ENCODE measurements at regions not wholly inside any gene's neighbourhood (a gene's known extent, or its start where the extent isn't known, plus 50 kb on each side); places are given as distances from the start of the nearest gene placed in this dataset.

GRCh38 chr5:124617787-124618186, 128.7 kb downstream of the ZNF608 start:
- no peak overlapping the region for H3K18ac ChIP-seq (ENCODE audit: extremely low read depth, low read length)
- H2BK120ac ChIP-seq (replicated peaks; ENCODE audit: low read depth, low read length), result no peak overlapping the region
- no peak overlapping the region for H2BK20ac ChIP-seq (ENCODE audit: low read length)
- H2BK12ac ChIP-seq (ENCODE audit: low read depth, low read length), result no peak overlapping the region; the same call in 1 of the 2 replicates
- H2AK5ac ChIP-seq (ENCODE audit: low read depth, low read length), result no peak overlapping the region
- H4K20me1 ChIP-seq (replicated peaks in 1 of 2; ENCODE audit: control insufficient read depth in 1 of 2, insufficient read depth in 2 of 2, low read length in 2 of 2), result no peaks in the 10 kb centered on the region
- 76% methylated on average over 1 of the region's 1 CpG; no CpG with 5 or more reads in 1 of the 2 experiments for WGBS, 2 experiments (ENCODE audit: extremely low coverage in 1 of 2, insufficient coverage in 1 of 2, insufficient read length in 1 of 2, insufficient replicate concordance in 2 of 2, low coverage in 1 of 2, low lambda C conversion rate in 2 of 2, missing lambda C conversion rate in 1 of 2)
- H3K4me1 ChIP-seq (replicated peaks in 1 of 4; ENCODE audit: control insufficient read depth in 3 of 4, insufficient read depth in 4 of 4, low read length in 3 of 4), result no peaks in the 10 kb centered on the region
- no peak overlapping the region for H3K23ac ChIP-seq (ENCODE audit: insufficient read length)
- no peak overlapping the region for H3K14ac ChIP-seq (ENCODE audit: insufficient read length)
- H3K79me1 ChIP-seq (ENCODE audit: low read depth, low read length), result no peaks in the 10 kb centered on the region
- no peak overlapping the region for H2BK5ac ChIP-seq (ENCODE audit: low read depth, low read length)
- ChIA-PET POLR2A (ENCODE audit: partially characterized antibody) (no interaction called here), CTCF (ENCODE audit: partially characterized antibody) (no interaction called here)
- no peak for DNase-seq (ENCODE audit: low read depth in 1 of 2, low spot score in 2 of 2)
- TF ChIP-seq RAD21 (IDR thresholded peaks at IDR 0.05 in 1 of 2, conservative IDR thresholded peaks at IDR 0.05 in 1 of 2; ENCODE audit: low read depth in 2 of 2, low read length in 2 of 2) (peak in 1 of 2 experiments; percentile 16; a peak in 1 of 4 replicates), TAF1 (IDR thresholded peaks at IDR 0.05; ENCODE audit: low read depth, low read length) (no peak), ZNF274 (IDR thresholded peaks at IDR 0.05; ENCODE audit: borderline replicate concordance, extremely low read depth, low read length) (no peak), MAX (IDR thresholded peaks at IDR 0.05) (peak; percentile 73)
- TF ChIP-seq, protein P1, sequence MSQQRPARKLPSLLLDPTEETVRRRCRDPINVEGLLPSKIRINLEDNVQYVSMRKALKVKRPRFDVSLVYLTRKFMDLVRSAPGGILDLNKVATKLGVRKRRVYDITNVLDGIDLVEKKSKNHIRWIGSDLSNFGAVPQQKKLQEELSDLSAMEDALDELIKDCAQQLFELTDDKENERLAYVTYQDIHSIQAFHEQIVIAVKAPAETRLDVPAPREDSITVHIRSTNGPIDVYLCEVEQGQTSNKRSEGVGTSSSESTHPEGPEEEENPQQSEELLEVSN (IDR thresholded peaks at IDR 0.05), result 0 out of 2 replicates have a peak, but pooled peaks have one; percentile 21
- no peak for FAIRE-seq
- no peak overlapping the region for H3K9ac ChIP-seq (replicated peaks in 1 of 4; ENCODE audit: extremely low read depth in 1 of 4, low read depth in 3 of 4, low read length in 3 of 4)
- H3K4ac ChIP-seq (replicated peaks; ENCODE audit: insufficient read length, low read depth, low read length), result no peak overlapping the region
- H2BK15ac ChIP-seq (ENCODE audit: low read length), result peak overlapping the region; percentile 89; the same call in 1 of the 2 replicates
- no peaks in the 10 kb centered on the region for H3K23me2 ChIP-seq (ENCODE audit: low read depth, low read length)
- no peak overlapping the region for H3K4me3 ChIP-seq (ENCODE audit: extremely low read depth in 1 of 4, insufficient read depth in 2 of 4, low read depth in 3 of 4, low read length in 4 of 4)
- H4K91ac ChIP-seq (replicated peaks; ENCODE audit: insufficient read length, low read length), result no peak overlapping the region
- H3K9me3 ChIP-seq (ENCODE audit: insufficient read depth in 2 of 2, low read depth in 1 of 2, low read length in 1 of 2), result no peaks in the 10 kb centered on the region
- no peak overlapping the region for H4K5ac ChIP-seq (ENCODE audit: insufficient read length, low read depth, low read length)
- no peaks in the 10 kb centered on the region for H3K27me3 ChIP-seq (replicated peaks in 1 of 4; ENCODE audit: control insufficient read depth in 3 of 4, extremely low read depth in 1 of 4, insufficient read depth in 3 of 4, low read length in 3 of 4)
- H2AFZ ChIP-seq (ENCODE audit: low read length), result 0 out of 2 replicates have a peak overlapping the region, but pooled peaks have one; percentile 11
- H3K36me3 ChIP-seq (ENCODE audit: control insufficient read depth in 2 of 4, insufficient read depth in 4 of 4, low read length in 3 of 4), result no peaks in the 10 kb centered on the region
- H3K27ac ChIP-seq (ENCODE audit: low read depth, low read length), result no peak overlapping the region
- H3K79me2 ChIP-seq (ENCODE audit: control insufficient read depth in 1 of 2, insufficient read depth in 2 of 2, low read length in 2 of 2), result no peaks in the 10 kb centered on the region
- no peak overlapping the region for H3K4me2 ChIP-seq (ENCODE audit: insufficient read depth in 1 of 2, low read depth in 2 of 2, low read length in 2 of 2)
- H4K8ac ChIP-seq (ENCODE audit: extremely low read depth, insufficient read depth, low read length), result no peak overlapping the region
- no peak overlapping the region for H3K56ac ChIP-seq (replicated peaks; ENCODE audit: insufficient read length, low read depth, low read length)

All from H1 (cell line).